ENCODE measurements at regions not wholly inside any gene's neighbourhood (a gene's known extent, or its start where the extent isn't known, plus 50 kb on each side); places are given as distances from the start of the nearest gene placed in this dataset.

- no peaks in the 10 kb centered on the region for H4K20me1 ChIP-seq (ENCODE audit: control insufficient read depth, insufficient read depth, low read length, poor library complexity, severe bottlenecking)
- no peaks in the 10 kb centered on the region for H3K4me1 ChIP-seq (ENCODE audit: control insufficient read depth in 2 of 2, insufficient read depth in 2 of 2, low read length in 2 of 2)
- Mint-ChIP-seq H3K27ac (no peak overlapping the region), H3K4me3 (no peak overlapping the region), H3K9me3 (ENCODE audit: insufficient read depth) (no peaks in the 10 kb centered on the region), H3K27me3 (no peaks in the 10 kb centered on the region), H3K4me1 (no peaks in the 10 kb centered on the region)
- H3K4me3 ChIP-seq (ENCODE audit: control extremely low read depth in 1 of 5, extremely low read depth in 1 of 5, insufficient read depth in 1 of 5, low read depth in 2 of 5, low read length in 4 of 5), result no peak overlapping the region
- no peaks in the 10 kb centered on the region for H3K36me3 ChIP-seq (replicated peaks in 1 of 2; ENCODE audit: control extremely low read depth in 1 of 2, control insufficient read depth in 1 of 2, extremely low read depth in 1 of 2, insufficient read depth in 2 of 2, low read length in 1 of 2)
- H3K27me3 ChIP-seq (replicated peaks in 1 of 4; ENCODE audit: control extremely low read depth in 1 of 4, control insufficient read depth in 3 of 4, insufficient read depth in 4 of 4, low read length in 3 of 4), result no peaks in the 10 kb centered on the region
- 72% methylated on average over 21 of the region's 37 CpGs for WGBS (ENCODE audit: insufficient coverage)
- no peaks in the 10 kb centered on the region for H3K79me2 ChIP-seq (ENCODE audit: control insufficient read depth, insufficient read depth, low read length)
- H3K4me2 ChIP-seq (replicated peaks; ENCODE audit: low read depth, low read length, poor library complexity, severe bottlenecking), result no peak overlapping the region
- no peak for DNase-seq
- H3K27ac ChIP-seq (ENCODE audit: low read length in 2 of 2), result no peak overlapping the region
- intact Hi-C loops (cut with micrococcal nuclease), result no loop called here
- H2AFZ ChIP-seq (ENCODE audit: insufficient read depth, low read depth, low read length, poor library complexity, severe bottlenecking), result no peak overlapping the region
- no peak for TF ChIP-seq CTCF (IDR thresholded peaks at IDR 0.05)
- no peak for TF ChIP-seq EZH2 (IDR thresholded peaks at IDR 0.05; ENCODE audit: borderline replicate concordance, insufficient read depth, low read depth, low read length, poor library complexity, severe bottlenecking)
- no peak overlapping the region for H3K9ac ChIP-seq (ENCODE audit: low read length)
- ATAC-seq (ENCODE audit: low read depth), result no peak
- CTCF ChIA-PET, result no interaction called here
- POLR2A ChIA-PET, result no interaction called here
- peaks cover 0 to 5% (median 0%) of the 10 kb centered on the region in 3 donors for H3K9me3 ChIP-seq (ENCODE audit: control extremely low read depth in 1 of 3, control insufficient read depth in 2 of 3, insufficient read depth in 1 of 3, low read length in 2 of 3)
Measured at GRCh38 chr3:87052499-87053260, 61.7 kb upstream of the VGLL3 start.

- no peak overlapping the region for H3K27ac ChIP-seq (ENCODE audit: low read length in 2 of 2)
- no peaks in the 10 kb centered on the region for H3K27me3 ChIP-seq (replicated peaks in 1 of 4; ENCODE audit: control extremely low read depth in 1 of 4, control insufficient read depth in 3 of 4, insufficient read depth in 4 of 4, low read length in 3 of 4)
- H3K4me3 ChIP-seq (ENCODE audit: control extremely low read depth in 1 of 5, extremely low read depth in 1 of 5, insufficient read depth in 1 of 5, low read depth in 2 of 5, low read length in 4 of 5), result no peak overlapping the region
- no peak overlapping the region for H3K4me2 ChIP-seq (replicated peaks; ENCODE audit: low read depth, low read length, poor library complexity, severe bottlenecking)
- Mint-ChIP-seq H3K27ac (no peak overlapping the region), H3K27me3 (no peaks in the 10 kb centered on the region), H3K4me3 (no peak overlapping the region), H3K4me1 (no peaks in the 10 kb centered on the region), H3K9me3 (ENCODE audit: insufficient read depth) (no peaks in the 10 kb centered on the region)
- ChIA-PET CTCF (no interaction called here), POLR2A (no interaction called here)
- H3K9me3 ChIP-seq (ENCODE audit: control extremely low read depth in 1 of 3, control insufficient read depth in 2 of 3, insufficient read depth in 1 of 3, low read length in 2 of 3), result peaks cover 0 to 5% (median 0%) of the 10 kb centered on the region in 3 donors
- TF ChIP-seq CTCF (IDR thresholded peaks at IDR 0.05) (no peak), EZH2 (IDR thresholded peaks at IDR 0.05; ENCODE audit: borderline replicate concordance, insufficient read depth, low read depth, low read length, poor library complexity, severe bottlenecking) (no peak)
- no peak overlapping the region for H2AFZ ChIP-seq (ENCODE audit: insufficient read depth, low read depth, low read length, poor library complexity, severe bottlenecking)
- no peaks in the 10 kb centered on the region for H3K79me2 ChIP-seq (ENCODE audit: control insufficient read depth, insufficient read depth, low read length)
- DNase-seq (no peak), ATAC-seq (ENCODE audit: low read depth) (no peak)
- no peaks in the 10 kb centered on the region for H4K20me1 ChIP-seq (ENCODE audit: control insufficient read depth, insufficient read depth, low read length, poor library complexity, severe bottlenecking)
- no peaks in the 10 kb centered on the region for H3K4me1 ChIP-seq (ENCODE audit: control insufficient read depth in 2 of 2, insufficient read depth in 2 of 2, low read length in 2 of 2)
- intact Hi-C loops (cut with micrococcal nuclease), result no loop called here
- no CpG with 5 or more reads among the region's 2 CpGs for WGBS (ENCODE audit: insufficient coverage)
- no peak overlapping the region for H3K9ac ChIP-seq (ENCODE audit: low read length)
- H3K36me3 ChIP-seq (replicated peaks in 1 of 2; ENCODE audit: control extremely low read depth in 1 of 2, control insufficient read depth in 1 of 2, extremely low read depth in 1 of 2, insufficient read depth in 2 of 2, low read length in 1 of 2), result no peaks in the 10 kb centered on the region
Measured at GRCh38 chr3:87047852-87048251, 56.9 kb upstream of the VGLL3 start.
